ENCODE measurements at regions not wholly inside any gene's neighbourhood (a gene's known extent, or its start where the extent isn't known, plus 50 kb on each side); places are given as distances from the start of the nearest gene placed in this dataset.

GRCh38 chr5:155211764-155212163, 198.2 kb downstream of the KIF4B start:
- FAIRE-seq: no peak

GRCh38 chr5:155222393-155222792, 208.8 kb downstream of the KIF4B start:
- no peak for FAIRE-seq

- FAIRE-seq: no peak
Observed at GRCh38 chr5:155229135-155229534, 215.6 kb downstream of the KIF4B start.

- no peak for FAIRE-seq
Observed at GRCh38 chr5:155239803-155240202, 226.2 kb downstream of the KIF4B start.

- no peak for FAIRE-seq
Observed at GRCh38 chr5:155250596-155250995, 237.0 kb downstream of the KIF4B start.

- FAIRE-seq: no peak
Observed at GRCh38 chr5:155252025-155252424, 238.5 kb downstream of the KIF4B start.

GRCh38 chr5:155252717-155253116, 239.2 kb downstream of the KIF4B start:
- FAIRE-seq: no peak

- FAIRE-seq: no peak
Observed at GRCh38 chr5:155254399-155254798, 240.8 kb downstream of the KIF4B start.

GRCh38 chr5:155258161-155258560, 244.6 kb downstream of the KIF4B start:
- no peak for FAIRE-seq

GRCh38 chr5:155259648-155260047, 246.1 kb downstream of the KIF4B start:
- no peak for FAIRE-seq

GRCh38 chr5:155260798-155261197, 247.2 kb downstream of the KIF4B start:
- no peak for FAIRE-seq

- FAIRE-seq: no peak
Observed at GRCh38 chr5:155263381-155263780, 249.8 kb downstream of the KIF4B start.

GRCh38 chr5:155264809-155265208, 251.3 kb downstream of the KIF4B start:
- no peak for FAIRE-seq

GRCh38 chr5:155268770-155269425, 255.3 kb downstream of the KIF4B start:
- no peak for FAIRE-seq

- no peak for FAIRE-seq
Observed at GRCh38 chr5:155270725-155271124, 257.2 kb downstream of the KIF4B start.

GRCh38 chr5:155274484-155274883, 260.9 kb downstream of the KIF4B start:
- FAIRE-seq: no peak

- no peak for FAIRE-seq
Observed at GRCh38 chr5:155275222-155275621, 261.7 kb downstream of the KIF4B start.

GRCh38 chr5:155276231-155276630, 262.7 kb downstream of the KIF4B start:
- FAIRE-seq: no peak

- no peak for FAIRE-seq
Observed at GRCh38 chr5:155278532-155278931, 265.0 kb downstream of the KIF4B start.

- FAIRE-seq: no peak
Observed at GRCh38 chr5:155282503-155283107, 269.1 kb downstream of the KIF4B start.

GRCh38 chr5:155285706-155286105, 272.2 kb downstream of the KIF4B start:
- no peak for FAIRE-seq

- FAIRE-seq: no peak
Observed at GRCh38 chr5:155290937-155291336, 277.4 kb downstream of the KIF4B start.

- FAIRE-seq: no peak
Observed at GRCh38 chr5:155293605-155294178, 280.1 kb downstream of the KIF4B start.

- FAIRE-seq: no peak
Observed at GRCh38 chr5:155295111-155295510, 281.6 kb downstream of the KIF4B start.

Data from endometrium (tissue), 2 donors.